ENCODE measurements at regions not wholly inside any gene's neighbourhood (a gene's known extent, or its start where the extent isn't known, plus 50 kb on each side); places are given as distances from the start of the nearest gene placed in this dataset.
"Not testable (repeated sequence)": the region's sequence is repeated elsewhere in the genome, so short reads cannot be mapped to it uniquely, and the experiment has no call there.

- not testable (repeated sequence) for TF ChIP-seq CTCF (IDR thresholded peaks at IDR 0.05; ENCODE audit: extremely low read depth in 1 of 2, insufficient read depth in 1 of 2, low read depth in 1 of 2, low read length in 2 of 2); EZH2 (IDR thresholded peaks at IDR 0.05; ENCODE audit: borderline replicate concordance, low read depth, low read length, severe bottlenecking); POLR2AphosphoS5 (IDR thresholded peaks at IDR 0.05; ENCODE audit: insufficient read depth, low read depth, low read length); MYC (IDR thresholded peaks at IDR 0.05; ENCODE audit: low read depth, low read length); POLR2A (IDR thresholded peaks at IDR 0.05; ENCODE audit: low read depth, low read length); JUN (IDR thresholded peaks at IDR 0.05; ENCODE audit: borderline replicate concordance, insufficient read depth, insufficient read length, low read depth); MAX (IDR thresholded peaks at IDR 0.05; ENCODE audit: insufficient read depth, insufficient read length); GATA2 (IDR thresholded peaks at IDR 0.05; ENCODE audit: insufficient read depth, insufficient read length, low read depth, low read length)
These were observed 502.9 kb downstream of the PID1 start for GRCh38 chr2:228768141-228768540.

Data from endothelial cell of umbilical vein (primary cell).